ENCODE measurements at regions not wholly inside any gene's neighbourhood (a gene's known extent, or its start where the extent isn't known, plus 50 kb on each side); places are given as distances from the start of the nearest gene placed in this dataset.

GRCh38 chr11:39220069-39220468 lies 2239.4 kb downstream of the LRRC4C start:
- Histone ChIP-seq H3K4me2 (ENCODE audit: insufficient read depth, low read length) (no peak overlapping the region), H2AFZ (ENCODE audit: low read length) (no peak overlapping the region), H3K4me3 (ENCODE audit: insufficient read depth, low read length) (no peak overlapping the region), H3K27me3 (ENCODE audit: insufficient read depth, low read length) (no peaks in the 10 kb centered on the region), H3K4me1 (ENCODE audit: insufficient read depth, low read length) (no peaks in the 10 kb centered on the region), H3K36me3 (ENCODE audit: insufficient read depth, low read length) (no peaks in the 10 kb centered on the region), H3K27ac (ENCODE audit: low read depth, low read length) (no peak overlapping the region), H4K20me1 (ENCODE audit: insufficient read depth, low read length) (no peaks in the 10 kb centered on the region), H3K9me3 (ENCODE audit: low read depth, low read length) (no peaks in the 10 kb centered on the region), H3K79me2 (ENCODE audit: insufficient read depth, low read length) (no peaks in the 10 kb centered on the region)
- no peak for TF ChIP-seq CTCF (IDR thresholded peaks at IDR 0.05; ENCODE audit: extremely low read depth, low read depth, low read length)
- DNase-seq (ENCODE audit: insufficient read length, low spot score, missing footprints) = no peak

GRCh38 chr11:39209981-39210380 lies 2249.5 kb downstream of the LRRC4C start:
- Histone ChIP-seq H4K20me1 (ENCODE audit: insufficient read depth, low read length) (no peaks in the 10 kb centered on the region), H3K36me3 (ENCODE audit: insufficient read depth, low read length) (no peaks in the 10 kb centered on the region), H3K27ac (ENCODE audit: low read depth, low read length) (no peak overlapping the region), H3K9me3 (ENCODE audit: low read depth, low read length) (no peaks in the 10 kb centered on the region), H3K4me3 (ENCODE audit: insufficient read depth, low read length) (no peak overlapping the region), H3K27me3 (ENCODE audit: insufficient read depth, low read length) (no peaks in the 10 kb centered on the region), H3K79me2 (ENCODE audit: insufficient read depth, low read length) (no peaks in the 10 kb centered on the region), H3K4me2 (ENCODE audit: insufficient read depth, low read length) (no peak overlapping the region), H3K4me1 (ENCODE audit: insufficient read depth, low read length) (no peaks in the 10 kb centered on the region), H2AFZ (ENCODE audit: low read length) (no peak overlapping the region)
- no peak for DNase-seq (ENCODE audit: insufficient read length, low spot score, missing footprints)
- no peak for TF ChIP-seq CTCF (IDR thresholded peaks at IDR 0.05; ENCODE audit: extremely low read depth, low read depth, low read length)

- H3K36me3 ChIP-seq (ENCODE audit: insufficient read depth, low read length) = no peaks in the 10 kb centered on the region
- H4K20me1 ChIP-seq (ENCODE audit: insufficient read depth, low read length) = no peaks in the 10 kb centered on the region
- no peak overlapping the region for H3K4me2 ChIP-seq (ENCODE audit: insufficient read depth, low read length)
- no peak for TF ChIP-seq CTCF (IDR thresholded peaks at IDR 0.05; ENCODE audit: extremely low read depth, low read depth, low read length)
- H3K4me3 ChIP-seq (ENCODE audit: insufficient read depth, low read length) = no peak overlapping the region
- no peaks in the 10 kb centered on the region for H3K9me3 ChIP-seq (ENCODE audit: low read depth, low read length)
- no peaks in the 10 kb centered on the region for H3K4me1 ChIP-seq (ENCODE audit: insufficient read depth, low read length)
- H2AFZ ChIP-seq (ENCODE audit: low read length) = no peak overlapping the region
- no peaks in the 10 kb centered on the region for H3K79me2 ChIP-seq (ENCODE audit: insufficient read depth, low read length)
- H3K27ac ChIP-seq (ENCODE audit: low read depth, low read length) = no peak overlapping the region
- no peak for DNase-seq (ENCODE audit: insufficient read length, low spot score, missing footprints)
- no peaks in the 10 kb centered on the region for H3K27me3 ChIP-seq (ENCODE audit: insufficient read depth, low read length)
These were observed 2254.0 kb downstream of the LRRC4C start for GRCh38 chr11:39205236-39205995.

GRCh38 chr11:39192671-39193070 lies 2266.8 kb downstream of the LRRC4C start:
- H3K27ac ChIP-seq (ENCODE audit: low read depth, low read length) = no peak overlapping the region
- H3K4me2 ChIP-seq (ENCODE audit: insufficient read depth, low read length) = no peak overlapping the region
- H3K9me3 ChIP-seq (ENCODE audit: low read depth, low read length) = no peaks in the 10 kb centered on the region
- H3K36me3 ChIP-seq (ENCODE audit: insufficient read depth, low read length) = no peaks in the 10 kb centered on the region
- DNase-seq (ENCODE audit: insufficient read length, low spot score, missing footprints) = no peak
- no peak overlapping the region for H3K4me3 ChIP-seq (ENCODE audit: insufficient read depth, low read length)
- no peaks in the 10 kb centered on the region for H3K27me3 ChIP-seq (ENCODE audit: insufficient read depth, low read length)
- no peaks in the 10 kb centered on the region for H3K4me1 ChIP-seq (ENCODE audit: insufficient read depth, low read length)
- no peaks in the 10 kb centered on the region for H3K79me2 ChIP-seq (ENCODE audit: insufficient read depth, low read length)
- no peak for TF ChIP-seq CTCF (IDR thresholded peaks at IDR 0.05; ENCODE audit: extremely low read depth, low read depth, low read length)
- H4K20me1 ChIP-seq (ENCODE audit: insufficient read depth, low read length) = no peaks in the 10 kb centered on the region
- H2AFZ ChIP-seq (ENCODE audit: low read length) = no peak overlapping the region

Measured in osteoblast (primary cell).